Activated CD4-positive, alpha-beta T cell treated with anti-CD3 and anti-CD28 coated beads for 48 hours (primary cell): ENCODE measurements at regions not wholly inside any gene's neighbourhood (a gene's known extent, or its start where the extent isn't known, plus 50 kb on each side); places are given as distances from the start of the nearest gene placed in this dataset.
A peak's percentile ranks its signal among the peaks of the same experiment; 100 is the strongest.

ENCODE experiments used
- DNase-seq: peaks from one replicate; pipeline ENCODE4 v3.0.0-alpha.2; 2020

DNA sequence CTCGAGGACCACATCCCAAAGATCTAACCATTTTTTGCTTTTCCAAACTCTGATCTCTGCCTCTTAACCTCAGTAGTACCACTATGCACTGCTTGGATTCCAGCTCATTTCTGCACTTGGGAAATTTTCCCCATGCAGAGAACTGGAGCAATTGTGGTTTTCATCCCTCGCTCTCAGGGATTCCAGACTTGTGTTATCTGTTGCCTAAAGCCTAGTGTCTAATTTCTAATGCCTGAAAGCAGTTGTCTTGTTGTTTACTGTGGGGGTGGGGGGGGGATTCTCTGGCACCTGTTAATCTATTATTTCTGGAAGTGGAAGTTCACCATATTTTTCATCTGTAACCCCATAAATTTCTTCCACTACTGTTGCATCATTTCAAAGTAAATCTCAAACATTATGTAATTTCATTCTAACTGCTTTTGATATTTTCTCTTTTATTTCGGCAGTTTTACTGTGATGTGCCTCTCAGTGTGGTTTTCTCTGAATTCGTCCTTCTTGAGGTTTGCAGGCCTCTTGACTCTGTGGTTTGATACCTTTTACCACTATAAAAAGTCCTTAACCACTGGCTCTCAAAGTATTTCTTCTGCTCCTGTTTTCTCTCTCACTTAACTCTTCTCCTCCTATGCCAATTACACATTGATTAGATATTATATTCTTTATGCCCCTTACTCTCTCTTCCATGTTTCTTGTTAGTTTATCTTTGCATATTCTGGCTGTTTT lies 205.6 kb upstream of the EOLA2 start:
- no peak for DNase-seq

- DNase-seq: peak; percentile 4
These were observed 208.1 kb upstream of the EOLA2 start for GRCh38 chrX:150146271-150146896.

- DNase-seq: no peak
These were observed 210.7 kb upstream of the EOLA2 start for GRCh38 chrX:150148749-150149672.

DNA sequence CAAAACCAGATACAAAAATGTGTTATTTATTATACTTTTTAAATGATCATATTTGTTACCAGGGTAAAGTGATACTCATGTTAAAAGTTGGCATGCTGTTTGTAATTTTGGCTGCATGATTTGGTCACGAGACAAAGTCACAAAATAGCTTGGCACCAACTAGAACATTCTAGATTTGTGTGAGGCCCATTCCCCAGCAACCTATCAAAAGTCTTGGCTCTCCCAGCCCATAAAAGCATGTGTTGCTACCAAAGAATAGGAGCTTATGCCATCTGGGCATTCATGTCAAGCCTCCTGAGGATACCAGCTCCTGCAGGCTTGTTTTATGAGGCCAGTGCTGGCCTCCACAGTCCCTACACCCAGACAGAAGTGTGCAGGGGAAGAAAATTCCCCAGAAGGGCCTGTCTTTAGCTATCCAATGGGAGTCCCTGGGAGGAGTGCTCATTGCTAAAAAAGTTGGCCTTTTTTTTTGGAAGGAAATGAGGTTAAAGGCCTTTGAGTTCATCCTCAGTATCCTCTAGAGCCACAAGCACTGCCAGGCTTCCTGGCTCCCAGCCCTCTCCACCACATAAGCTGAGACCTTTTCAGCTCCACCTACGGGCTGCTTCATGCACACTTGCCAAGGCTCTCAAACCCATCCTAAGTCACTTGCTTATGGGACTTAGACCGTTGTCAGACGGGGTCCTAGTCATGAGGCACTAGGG lies 211.9 kb upstream of the EOLA2 start:
- no peak for DNase-seq

GRCh38 chrX:150150780-150151125 lies 212.4 kb upstream of the MAMLD1 start:
- DNase-seq: no peak

DNA sequence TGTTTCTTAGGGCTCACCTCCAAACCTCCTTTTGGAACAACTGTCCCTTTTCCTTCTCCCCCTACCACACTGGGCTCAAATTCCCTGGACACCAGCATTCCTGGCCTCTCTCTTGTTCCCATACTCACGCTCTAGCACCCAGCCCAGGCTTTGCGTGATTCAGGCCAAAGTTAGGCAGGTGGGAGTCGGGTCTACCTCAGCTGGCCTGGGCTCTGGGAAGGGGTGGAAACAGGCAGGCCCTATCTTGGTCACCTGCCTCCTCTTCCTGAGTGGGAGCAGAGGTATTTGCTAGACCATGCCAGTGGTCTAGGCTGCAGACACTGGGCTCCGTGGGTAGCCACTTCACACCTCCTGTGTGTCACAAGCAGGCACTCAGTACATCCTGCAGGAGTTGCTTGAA lies 211.1 kb upstream of the MAMLD1 start:
- no peak for DNase-seq

- no peak for DNase-seq
These were observed 210.6 kb upstream of the MAMLD1 start for GRCh38 chrX:150152546-150152945.

GRCh38 chrX:150155436-150156035 lies 207.6 kb upstream of the MAMLD1 start:
- no peak for DNase-seq

DNA sequence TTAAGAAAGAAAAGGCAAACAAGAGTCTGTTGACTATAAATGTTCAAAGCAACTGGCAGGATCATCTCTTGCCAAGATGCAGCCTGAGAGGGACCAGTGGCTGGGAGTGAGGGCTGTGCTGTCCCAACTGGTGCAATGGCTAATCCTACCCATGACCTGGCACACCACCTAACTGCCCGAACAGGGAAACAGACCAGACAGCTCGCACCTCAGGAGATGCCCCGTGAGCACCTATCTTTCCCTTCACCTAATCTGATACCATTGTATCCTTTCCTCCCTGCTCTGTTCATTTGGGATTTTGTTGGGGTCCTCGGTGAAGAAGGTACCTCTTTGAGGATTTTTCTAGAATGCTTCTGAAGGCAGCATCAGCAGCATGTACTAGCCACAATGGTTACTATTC lies 206.5 kb upstream of the MAMLD1 start:
- no peak for DNase-seq

DNA sequence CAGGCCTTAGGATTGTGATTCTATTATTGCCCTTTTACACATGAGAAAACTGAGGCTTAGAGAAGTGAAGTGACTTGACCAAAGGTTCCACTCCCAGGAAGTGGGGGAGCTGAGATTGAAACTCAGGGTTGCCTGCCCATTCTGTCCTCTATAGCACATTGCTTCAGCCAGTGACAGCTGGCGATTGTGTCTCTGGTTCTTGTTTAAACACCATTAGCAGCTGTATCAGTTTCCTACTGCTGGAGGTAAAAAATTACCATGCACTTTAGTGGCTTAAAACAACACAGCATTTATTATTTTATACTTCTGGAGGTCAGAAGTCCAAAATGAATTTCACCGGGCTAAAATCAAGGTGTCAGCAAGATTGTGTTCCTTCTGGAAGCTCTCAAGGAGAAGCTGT lies 205.8 kb upstream of the MAMLD1 start:
- DNase-seq: no peak

GRCh38 chrX:150158554-150159332 lies 204.4 kb upstream of the MAMLD1 start:
- DNase-seq: no peak

DNA sequence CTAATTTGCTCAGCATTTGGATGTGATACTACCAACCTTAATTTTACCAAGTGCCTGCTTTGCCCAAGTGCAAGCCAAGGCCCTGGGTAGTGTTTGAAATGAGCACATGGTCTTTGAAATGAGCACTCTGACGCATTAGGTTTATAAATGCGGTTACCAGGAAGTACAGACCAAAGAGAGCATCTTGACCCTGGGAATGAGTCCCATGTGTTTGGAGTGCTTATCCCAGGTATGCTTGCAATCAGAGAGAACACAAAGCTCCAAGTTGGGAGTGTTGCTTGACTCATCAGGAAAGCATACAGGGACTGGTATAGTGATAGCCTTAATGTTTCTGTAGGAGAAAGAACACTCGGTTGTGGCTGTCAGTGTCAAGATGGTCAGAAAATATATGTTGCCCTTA lies 203.6 kb upstream of the MAMLD1 start:
- no peak for DNase-seq

- no peak for DNase-seq
These were observed 202.5 kb upstream of the MAMLD1 start for GRCh38 chrX:150160656-150161055.

GRCh38 chrX:150161193-150161592 lies 201.9 kb upstream of the MAMLD1 start:
- no peak for DNase-seq

GRCh38 chrX:150162141-150162540 lies 201.0 kb upstream of the MAMLD1 start:
- DNase-seq: no peak

GRCh38 chrX:150163221-150163930 lies 199.7 kb upstream of the MAMLD1 start:
- no peak for DNase-seq

- DNase-seq: no peak
These were observed 199.0 kb upstream of the MAMLD1 start for GRCh38 chrX:150163956-150164726.

DNA sequence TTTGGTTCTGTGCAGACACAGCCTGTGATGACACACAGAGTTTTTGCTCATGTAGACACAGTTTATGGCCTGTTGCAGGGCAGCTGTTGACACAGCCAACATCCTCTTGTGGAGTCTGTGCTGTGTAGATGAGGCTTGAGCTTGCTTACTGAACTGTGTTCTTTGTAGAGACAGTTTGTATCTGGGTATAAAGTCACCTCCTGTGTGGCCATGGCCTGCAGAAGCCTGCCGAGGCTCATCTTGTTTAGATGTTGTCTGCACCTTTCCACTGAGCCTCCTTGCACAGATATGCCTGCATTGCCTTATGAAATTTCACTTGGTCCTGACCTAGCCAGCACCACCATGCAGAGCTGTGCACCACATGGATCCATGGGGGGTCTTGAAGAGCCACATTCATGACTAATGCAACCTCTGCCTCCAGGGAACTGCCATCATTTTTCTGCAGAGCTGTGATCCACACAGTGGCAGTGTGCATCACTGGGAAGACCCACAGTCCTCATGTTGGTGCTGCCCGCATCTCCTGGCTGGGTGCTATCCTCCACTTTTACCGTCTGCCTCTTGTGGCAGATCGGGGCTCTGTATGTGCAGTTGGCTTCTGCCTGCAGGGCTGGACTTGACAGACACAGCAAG lies 198.0 kb upstream of the MAMLD1 start:
- DNase-seq: no peak

DNA sequence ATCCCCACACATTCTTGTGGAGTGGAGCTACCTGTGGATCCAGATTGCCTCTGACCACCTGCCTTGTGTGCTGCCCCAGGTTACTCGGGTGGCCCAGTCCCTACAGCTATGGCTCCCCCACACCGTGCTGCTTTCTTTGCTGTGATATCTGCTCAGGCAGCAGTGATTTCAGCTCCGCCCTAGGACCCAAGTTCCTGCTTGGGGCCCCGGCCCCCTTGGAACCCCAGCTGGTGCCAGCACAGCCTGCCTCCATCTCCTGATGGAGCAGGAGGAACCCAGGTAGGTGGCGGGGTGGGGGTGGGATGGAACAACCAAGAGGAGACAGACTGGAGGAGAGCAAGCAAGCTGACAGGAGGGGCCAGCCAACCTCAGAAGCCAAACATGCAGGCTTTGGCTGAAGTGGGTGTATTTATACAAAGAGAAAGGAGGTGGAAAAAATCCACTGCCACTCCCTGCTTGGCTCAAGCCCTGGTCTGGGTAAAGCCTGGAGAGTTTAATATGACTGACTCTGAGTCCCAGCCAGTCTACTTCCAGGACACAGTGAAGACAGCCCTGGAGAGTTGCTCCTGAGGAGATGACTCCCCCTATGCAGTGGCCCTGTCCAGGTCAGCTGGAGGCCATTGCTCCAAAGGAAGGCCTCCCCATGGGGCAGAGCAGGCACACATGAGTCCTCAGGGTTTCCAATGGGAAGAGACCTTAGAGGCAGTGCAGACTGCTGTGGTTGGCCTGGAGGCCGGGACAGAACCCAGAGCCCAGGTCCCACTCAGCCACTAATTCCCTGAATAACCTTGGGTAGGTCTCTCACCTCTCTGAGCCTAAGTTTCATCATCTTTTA lies 197.1 kb upstream of the MAMLD1 start:
- DNase-seq: no peak
